ENCODE measurements at regions not wholly inside any gene's neighbourhood (a gene's known extent, or its start where the extent isn't known, plus 50 kb on each side); places are given as distances from the start of the nearest gene placed in this dataset.

- peak; percentile 89 for DNase-seq (ENCODE audit: low read depth)
These were observed 64.6 kb upstream of the KLF9 start for GRCh38 chr9:70478963-70479641.

GRCh38 chr9:70477907-70478480, 63.5 kb upstream of the KLF9 start:
- TF ChIP-seq CTCF (IDR thresholded peaks at IDR 0.05; ENCODE audit: low read length, missing control alignments), result no peak
- DNase-seq (ENCODE audit: low read depth), result no peak

More at GRCh38 chr9:70478963-70479641, 64.6 kb upstream of the KLF9 start:
- no peak overlapping the region for H3K4me3 ChIP-seq (replicated peaks; ENCODE audit: low read depth, low read length)
- no peak for TF ChIP-seq CTCF (IDR thresholded peaks at IDR 0.05; ENCODE audit: low read length, missing control alignments)

GRCh38 chr9:70477146-70477745, 62.8 kb upstream of the KLF9 start:
- DNase-seq (ENCODE audit: low read depth), result no peak
- H3K4me3 ChIP-seq (replicated peaks; ENCODE audit: low read depth, low read length), result no peak overlapping the region
- TF ChIP-seq CTCF (IDR thresholded peaks at IDR 0.05; ENCODE audit: low read length, missing control alignments), result no peak

More at GRCh38 chr9:70477907-70478480, 63.5 kb upstream of the KLF9 start:
- H3K4me3 ChIP-seq (replicated peaks; ENCODE audit: low read depth, low read length), result no peak overlapping the region

GRCh38 chr9:70475211-70475610, 60.8 kb upstream of the KLF9 start:
- TF ChIP-seq CTCF (IDR thresholded peaks at IDR 0.05; ENCODE audit: low read length, missing control alignments), result no peak
- no peak overlapping the region for H3K4me3 ChIP-seq (replicated peaks; ENCODE audit: low read depth, low read length)
- DNase-seq (ENCODE audit: low read depth), result no peak

GRCh38 chr9:70474413-70474812, 60.0 kb upstream of the KLF9 start:
- no peak for DNase-seq (ENCODE audit: low read depth)
- TF ChIP-seq CTCF (IDR thresholded peaks at IDR 0.05; ENCODE audit: low read length, missing control alignments), result no peak
- H3K4me3 ChIP-seq (replicated peaks; ENCODE audit: low read depth, low read length), result no peak overlapping the region

- no peak for DNase-seq (ENCODE audit: low read depth)
- H3K4me3 ChIP-seq (replicated peaks; ENCODE audit: low read depth, low read length), result no peak overlapping the region
- TF ChIP-seq CTCF (IDR thresholded peaks at IDR 0.05; ENCODE audit: low read length, missing control alignments), result no peak
These were observed 58.1 kb upstream of the KLF9 start for GRCh38 chr9:70472268-70473249.

Data from fibroblast of pulmonary artery (primary cell).